Skeletal muscle tissue (tissue), 3 donors: ENCODE measurements at regions not wholly inside any gene's neighbourhood (a gene's known extent, or its start where the extent isn't known, plus 50 kb on each side); places are given as distances from the start of the nearest gene placed in this dataset.

Source experiments
- H3K27ac ChIP-seq: one replicate; pipeline ENCODE4 v1.7.0; 2013; ENCODE audit warnings: mild to moderate bottlenecking, low read depth, low read length, inconsistent platforms
- H3K27me3 ChIP-seq, 3 donors: one replicate each; pipeline ENCODE4 v1.7.0; 2013; ENCODE audit warnings: low read length in 3 of 3; ENCODE audit not compliant: control insufficient read depth in 3 of 3, insufficient read depth in 3 of 3
- H3K36me3 ChIP-seq, 3 donors: one replicate each; pipeline ENCODE4 v1.7.0; 2013; ENCODE audit warnings: low read length in 3 of 3; ENCODE audit not compliant: control insufficient read depth in 3 of 3, insufficient read depth in 3 of 3
- H3K4me1 ChIP-seq, 3 donors: one replicate each; pipeline ENCODE4 v1.7.0; 2013; ENCODE audit warnings: low read length in 3 of 3, mild to moderate bottlenecking in 3 of 3; ENCODE audit not compliant: control insufficient read depth in 3 of 3, insufficient read depth in 3 of 3
- H3K4me3 ChIP-seq, 3 donors: one replicate each; pipeline ENCODE4 v1.7.0; 2013; ENCODE audit warnings: low read length in 3 of 3
- H3K9ac ChIP-seq, 3 donors: one replicate each; pipeline ENCODE4 v1.7.0; 2013; ENCODE audit warnings: low read length in 3 of 3, mild to moderate bottlenecking in 3 of 3, moderate library complexity in 2 of 3, low read depth in 1 of 3
- H3K9me3 ChIP-seq, 3 donors: one replicate each; pipeline ENCODE4 v1.7.0; 2013; ENCODE audit warnings: low read length in 3 of 3; ENCODE audit not compliant: control insufficient read depth in 3 of 3
- donor health status: Osteomylitis.

DNA sequence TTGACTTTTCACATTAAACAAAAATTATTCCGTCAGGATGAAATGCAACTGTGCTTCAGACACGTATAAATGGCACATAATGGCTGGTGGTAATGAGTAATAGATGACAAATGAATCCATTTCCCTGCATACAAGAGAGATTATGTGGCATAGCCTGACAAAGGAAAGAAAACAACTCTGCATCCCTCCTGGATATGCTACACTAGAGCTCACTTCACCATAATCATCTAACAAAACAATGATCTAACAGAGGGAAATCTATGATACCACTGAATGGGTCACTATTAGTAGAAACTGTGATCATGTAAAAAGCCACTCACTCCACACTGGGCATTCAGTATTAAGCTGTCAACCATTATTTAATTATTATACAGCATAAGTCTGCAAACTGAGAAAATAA, 1498.4 kb downstream of the EFNB2 start:
- no peak overlapping the region for H3K27ac ChIP-seq
- no peak overlapping the region for H3K4me3 ChIP-seq
- peaks cover 0 to 2% (median 1%) of the 10 kb centered on the region in 3 donors for H3K9me3 ChIP-seq
- H3K9ac ChIP-seq, result no peak overlapping the region
- no peaks in the 10 kb centered on the region for H3K36me3 ChIP-seq
- H3K27me3 ChIP-seq, result no peaks in the 10 kb centered on the region
- no peaks in the 10 kb centered on the region for H3K4me1 ChIP-seq

DNA sequence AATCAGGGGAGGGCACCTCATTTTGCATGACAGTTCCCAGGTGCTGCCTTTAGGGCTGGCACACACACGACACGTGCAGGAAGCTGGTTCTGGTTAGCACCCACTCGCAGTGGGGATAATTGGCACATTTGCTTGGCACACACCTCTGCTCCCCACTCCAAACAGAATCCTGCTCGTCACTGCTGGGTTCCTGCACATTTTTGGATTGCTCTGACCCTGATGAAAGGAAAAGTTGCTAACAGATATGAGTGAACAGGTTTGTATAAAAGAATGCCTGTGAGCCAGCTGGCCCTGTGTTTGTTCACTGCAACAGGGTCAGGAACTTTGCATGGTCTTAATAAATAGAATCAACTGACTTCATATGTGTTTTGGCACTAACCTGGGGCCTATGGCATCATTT, 1500.4 kb downstream of the EFNB2 start:
- Histone ChIP-seq H3K9ac (no peak overlapping the region), H3K27me3 (no peaks in the 10 kb centered on the region), H3K27ac (no peak overlapping the region), H3K36me3 (no peaks in the 10 kb centered on the region), H3K9me3 (peaks cover 0 to 2% (median 0%) of the 10 kb centered on the region in 3 donors), H3K4me1 (no peaks in the 10 kb centered on the region), H3K4me3 (no peak overlapping the region)

DNA sequence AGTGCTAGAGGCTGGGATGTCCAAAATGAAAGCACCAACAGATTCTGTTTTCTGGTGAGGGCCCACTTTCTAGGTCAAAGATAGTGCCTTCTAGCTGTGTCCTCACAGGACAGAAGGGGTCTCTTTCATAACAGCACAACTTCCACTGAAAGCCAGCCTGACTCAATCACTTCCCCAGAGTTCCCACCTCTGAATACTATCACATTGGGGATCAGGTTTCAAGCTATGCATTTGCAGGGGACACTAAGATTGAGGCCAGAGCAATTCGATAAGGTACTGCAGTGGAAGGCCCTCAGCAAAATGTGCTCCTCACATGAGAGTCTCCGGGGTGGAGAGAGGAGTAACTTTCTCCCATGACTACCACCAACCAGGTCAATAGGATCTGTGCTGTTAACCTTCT, 1501.5 kb downstream of the EFNB2 start:
- Histone ChIP-seq H3K4me1 (no peaks in the 10 kb centered on the region), H3K27me3 (no peaks in the 10 kb centered on the region), H3K9ac (no peak overlapping the region), H3K27ac (no peak overlapping the region), H3K4me3 (no peak overlapping the region), H3K9me3 (peaks cover 0 to 2% (median 0%) of the 10 kb centered on the region in 3 donors), H3K36me3 (no peaks in the 10 kb centered on the region)

DNA sequence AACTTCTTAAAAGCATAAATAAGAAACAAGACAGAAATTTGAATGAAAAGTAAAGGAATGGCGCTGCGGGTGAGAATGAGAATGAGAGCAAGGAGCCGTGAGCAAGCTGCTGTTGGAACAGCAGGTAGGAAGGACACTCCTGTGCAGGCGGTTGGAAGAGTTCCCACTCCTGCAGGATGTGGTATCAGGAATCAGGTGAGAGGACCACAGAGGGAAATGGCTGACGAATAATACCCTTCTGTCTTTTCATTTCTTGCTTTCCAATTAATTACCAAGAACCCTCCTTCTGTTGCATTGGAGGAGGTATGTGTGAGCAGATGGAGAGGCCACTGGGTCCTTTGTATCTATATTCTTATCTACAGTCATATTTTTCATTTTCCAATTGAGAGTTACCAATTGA, 1504.2 kb downstream of the EFNB2 start:
- no peak overlapping the region for H3K27ac ChIP-seq
- H3K4me3 ChIP-seq, result no peak overlapping the region
- H3K9ac ChIP-seq, result no peak overlapping the region
- H3K9me3 ChIP-seq, result no peaks in the 10 kb centered on the region
- no peaks in the 10 kb centered on the region for H3K36me3 ChIP-seq
- no peaks in the 10 kb centered on the region for H3K27me3 ChIP-seq
- no peaks in the 10 kb centered on the region for H3K4me1 ChIP-seq

DNA sequence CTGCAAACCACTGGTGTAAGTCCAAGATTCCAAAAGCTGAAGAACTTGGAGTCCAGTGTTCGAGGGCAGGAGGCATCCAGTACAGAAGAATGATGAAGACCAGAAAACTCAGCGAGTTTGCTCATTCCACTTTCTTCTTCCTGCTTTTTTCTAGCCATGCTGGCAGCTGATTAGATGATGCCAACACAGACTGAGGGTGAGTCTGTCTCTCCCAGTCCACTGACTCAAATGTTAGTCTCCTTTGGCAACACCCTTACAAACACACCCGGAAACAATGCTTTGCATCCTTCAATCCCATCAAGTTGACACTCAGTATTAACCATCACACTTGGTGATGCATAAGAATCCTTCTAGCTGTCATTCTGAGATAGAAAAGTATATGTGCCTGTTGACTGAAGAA, 1504.6 kb downstream of the EFNB2 start:
- Histone ChIP-seq H3K4me1 (no peaks in the 10 kb centered on the region), H3K9me3 (no peaks in the 10 kb centered on the region), H3K4me3 (no peak overlapping the region), H3K9ac (no peak overlapping the region), H3K27me3 (no peaks in the 10 kb centered on the region), H3K36me3 (no peaks in the 10 kb centered on the region), H3K27ac (no peak overlapping the region)

DNA sequence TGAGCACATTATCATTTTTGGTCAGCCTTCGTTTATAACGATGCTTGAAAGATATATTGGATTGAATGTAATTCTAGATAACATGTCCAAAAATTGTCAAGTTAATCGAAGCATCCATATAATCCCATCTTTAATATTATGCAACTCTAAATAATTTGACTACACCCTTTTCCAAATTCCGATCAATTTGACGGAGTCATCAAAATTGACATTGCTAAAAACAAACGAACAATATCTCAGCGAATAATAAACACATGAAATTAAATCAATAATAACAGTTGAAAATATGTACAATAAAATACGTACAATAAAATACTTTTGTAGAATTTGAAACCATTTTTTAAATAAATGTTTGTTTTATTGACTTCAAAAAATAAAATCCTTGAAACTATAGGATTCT, 1516.4 kb downstream of the EFNB2 start:
- Histone ChIP-seq H3K9ac (no peak overlapping the region), H3K4me3 (no peak overlapping the region), H3K27me3 (no peaks in the 10 kb centered on the region), H3K9me3 (peaks cover 0 to 4% (median 3%) of the 10 kb centered on the region in 3 donors), H3K4me1 (no peaks in the 10 kb centered on the region), H3K27ac (no peak overlapping the region), H3K36me3 (no peaks in the 10 kb centered on the region)

DNA sequence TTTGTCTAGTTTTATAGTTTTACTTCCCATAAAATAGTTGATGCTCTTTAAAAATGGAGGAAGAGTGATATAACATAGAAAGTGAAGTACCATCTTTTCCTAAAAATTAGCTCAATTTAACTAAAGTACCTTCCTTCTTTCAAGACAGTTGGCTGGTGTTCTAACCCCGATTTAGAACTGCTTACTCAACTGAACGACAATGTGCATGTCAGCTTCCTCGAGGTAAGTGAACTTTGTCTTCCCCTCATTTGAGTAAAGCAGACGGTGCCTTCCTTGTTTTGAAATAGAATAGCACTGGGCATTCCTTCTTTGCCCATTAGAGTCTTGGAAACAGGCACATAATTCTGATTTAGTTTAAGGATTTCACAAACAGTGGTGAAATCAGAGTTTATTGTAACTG, 1519.2 kb downstream of the EFNB2 start:
- Histone ChIP-seq H3K36me3 (no peaks in the 10 kb centered on the region), H3K9me3 (no peaks in the 10 kb centered on the region), H3K4me1 (no peaks in the 10 kb centered on the region), H3K4me3 (no peak overlapping the region), H3K27me3 (no peaks in the 10 kb centered on the region), H3K27ac (no peak overlapping the region), H3K9ac (no peak overlapping the region)

DNA sequence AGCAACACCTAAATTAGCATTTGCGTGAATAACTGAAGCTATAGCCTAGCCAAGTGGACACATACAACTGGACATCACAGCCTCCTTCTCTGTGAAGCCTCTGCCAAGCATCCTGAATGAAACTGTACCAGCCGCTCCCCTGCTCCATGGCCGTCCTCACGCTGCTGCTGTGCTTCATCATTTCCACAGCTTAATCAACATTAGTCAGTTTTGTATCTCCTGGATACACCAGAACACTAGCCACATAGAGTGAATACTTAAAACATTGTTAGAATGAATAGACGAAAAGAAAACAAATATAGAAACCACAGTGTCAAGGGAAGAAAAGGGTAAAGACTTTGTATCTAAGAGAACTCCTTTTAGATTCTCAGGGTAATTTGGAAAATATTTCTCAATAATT, 1526.9 kb downstream of the EFNB2 start:
- Histone ChIP-seq H3K36me3 (no peaks in the 10 kb centered on the region), H3K4me1 (no peaks in the 10 kb centered on the region), H3K9me3 (no peaks in the 10 kb centered on the region), H3K27me3 (no peaks in the 10 kb centered on the region), H3K4me3 (no peak overlapping the region), H3K27ac (no peak overlapping the region), H3K9ac (no peak overlapping the region)

DNA sequence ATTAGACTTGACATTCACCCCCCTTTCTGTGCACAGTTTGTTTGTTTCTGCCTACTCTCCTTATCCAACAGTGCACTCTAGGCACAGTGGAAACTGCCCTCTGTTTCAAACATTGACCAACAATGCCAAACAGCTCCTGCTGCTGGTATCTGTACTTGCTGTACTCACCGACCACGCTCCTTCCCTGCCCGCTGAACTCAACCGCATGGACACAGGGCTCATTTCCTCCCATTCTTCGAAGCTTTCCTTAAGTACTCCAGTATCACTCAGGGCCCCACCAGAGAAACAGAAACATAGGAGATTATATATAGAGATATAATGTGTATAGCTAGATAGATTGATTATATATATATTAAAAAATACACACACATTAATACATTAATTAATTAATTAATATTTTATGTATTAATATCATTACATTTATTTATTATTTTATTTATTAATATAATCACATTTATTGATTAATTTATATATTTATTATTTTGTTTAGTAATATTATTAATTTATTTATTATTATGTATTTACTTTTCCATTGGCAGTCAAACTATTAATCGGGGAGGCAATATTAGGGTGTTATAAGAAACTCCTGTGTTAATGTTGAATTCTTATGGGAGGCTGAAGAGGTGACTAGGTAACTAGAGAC, 1528.2 kb downstream of the EFNB2 start:
- Histone ChIP-seq H3K36me3 (no peaks in the 10 kb centered on the region), H3K27ac (no peak overlapping the region), H3K4me1 (no peaks in the 10 kb centered on the region), H3K27me3 (no peaks in the 10 kb centered on the region), H3K4me3 (no peak overlapping the region), H3K9me3 (no peaks in the 10 kb centered on the region), H3K9ac (no peak overlapping the region)

DNA sequence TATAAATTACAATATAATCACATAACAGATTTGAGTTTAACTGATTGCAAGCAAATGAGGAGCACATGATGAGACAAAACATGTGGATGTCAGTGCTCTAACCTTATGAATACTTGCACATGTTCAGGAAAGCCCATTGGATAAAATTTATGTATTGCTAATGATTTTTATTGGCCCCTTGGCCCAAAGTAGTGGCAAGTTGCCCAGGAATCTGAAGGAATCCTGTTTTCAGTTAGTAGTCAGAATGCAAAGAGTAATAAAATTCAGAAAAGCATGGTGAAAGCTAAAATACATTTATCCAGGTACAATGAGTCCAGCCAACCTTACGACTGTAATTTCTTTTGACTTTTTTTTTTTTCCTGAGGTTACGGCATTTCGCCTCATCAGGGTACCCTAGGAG, 1539.4 kb downstream of the EFNB2 start:
- H3K9ac ChIP-seq, result no peak overlapping the region
- no peaks in the 10 kb centered on the region for H3K36me3 ChIP-seq
- no peak overlapping the region for H3K27ac ChIP-seq
- H3K4me3 ChIP-seq, result no peak overlapping the region
- no peaks in the 10 kb centered on the region for H3K9me3 ChIP-seq
- H3K4me1 ChIP-seq, result no peaks in the 10 kb centered on the region
- H3K27me3 ChIP-seq, result no peaks in the 10 kb centered on the region

DNA sequence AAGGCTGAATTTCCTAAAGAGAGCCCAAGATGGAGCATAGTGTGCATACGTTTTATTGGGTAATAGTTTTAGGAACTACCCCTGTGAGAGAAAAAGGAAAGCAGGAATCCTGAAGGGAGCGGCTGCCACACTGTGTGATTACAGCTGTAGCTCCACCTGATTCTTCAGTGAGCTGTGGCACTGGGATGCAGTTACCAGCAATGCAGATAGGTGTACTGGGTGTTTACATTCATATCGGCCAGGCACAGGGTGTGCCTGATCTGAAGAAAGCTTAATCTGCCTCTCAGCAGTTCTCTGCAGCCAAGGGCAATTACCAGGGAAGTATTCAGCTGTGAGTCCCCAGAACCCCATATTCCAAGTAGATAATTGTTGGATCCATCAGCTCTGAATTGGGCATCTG, 1541.8 kb downstream of the EFNB2 start:
- H3K36me3 ChIP-seq, result no peaks in the 10 kb centered on the region
- H3K27me3 ChIP-seq, result no peaks in the 10 kb centered on the region
- H3K27ac ChIP-seq, result no peak overlapping the region

More for the DNA sequence above, 1541.8 kb downstream of the EFNB2 start:
- no peak overlapping the region for H3K4me3 ChIP-seq
- no peaks in the 10 kb centered on the region for H3K9me3 ChIP-seq
- H3K9ac ChIP-seq, result no peak overlapping the region
- H3K4me1 ChIP-seq, result no peaks in the 10 kb centered on the region
